ENCODE measurements at regions not wholly inside any gene's neighbourhood (a gene's known extent, or its start where the extent isn't known, plus 50 kb on each side); places are given as distances from the start of the nearest gene placed in this dataset.
"Not testable (repeated sequence)": the region's sequence is repeated elsewhere in the genome, so short reads cannot be mapped to it uniquely, and the experiment has no call there.

DNA sequence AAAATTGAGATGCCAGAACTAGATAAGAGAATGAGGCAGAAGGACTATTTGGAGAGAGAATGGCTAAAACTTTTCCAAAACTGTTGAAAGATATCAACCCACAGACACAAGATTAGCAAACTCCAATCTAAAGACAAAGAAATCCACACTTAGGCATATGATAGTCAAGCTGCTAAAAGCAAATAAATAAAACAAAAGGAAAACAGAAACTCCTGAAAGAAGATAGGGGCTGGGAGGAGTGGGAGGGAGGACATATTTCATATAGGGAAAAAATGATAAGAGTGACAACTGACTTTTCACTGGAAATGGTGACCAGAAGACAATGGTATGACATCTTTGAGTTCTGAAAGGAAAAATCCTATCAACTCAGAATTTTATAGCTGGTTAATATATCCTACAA, 105.4 kb upstream of the ADO start:
- no peak for DNase-seq (ENCODE audit: low spot score)

DNA sequence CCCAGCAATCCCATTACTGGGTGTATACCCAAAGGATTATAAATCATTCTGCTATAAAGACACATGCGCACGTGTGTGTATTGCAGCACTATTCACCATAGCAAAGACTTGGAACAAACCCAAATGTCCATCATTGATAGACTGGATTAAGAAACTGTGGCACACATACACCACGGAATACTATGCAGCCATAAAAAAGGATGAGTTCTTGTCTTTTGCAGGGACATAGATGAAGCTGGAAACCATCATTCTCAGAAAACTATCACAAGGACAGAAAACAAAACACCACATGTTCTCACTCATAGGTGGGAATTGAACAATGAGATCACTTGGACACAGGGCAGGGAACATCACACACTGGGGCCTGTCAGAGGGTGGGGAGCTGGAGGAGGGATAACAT, 100.4 kb upstream of the ADO start:
- DNase-seq (ENCODE audit: low spot score) = not testable (repeated sequence)

DNA sequence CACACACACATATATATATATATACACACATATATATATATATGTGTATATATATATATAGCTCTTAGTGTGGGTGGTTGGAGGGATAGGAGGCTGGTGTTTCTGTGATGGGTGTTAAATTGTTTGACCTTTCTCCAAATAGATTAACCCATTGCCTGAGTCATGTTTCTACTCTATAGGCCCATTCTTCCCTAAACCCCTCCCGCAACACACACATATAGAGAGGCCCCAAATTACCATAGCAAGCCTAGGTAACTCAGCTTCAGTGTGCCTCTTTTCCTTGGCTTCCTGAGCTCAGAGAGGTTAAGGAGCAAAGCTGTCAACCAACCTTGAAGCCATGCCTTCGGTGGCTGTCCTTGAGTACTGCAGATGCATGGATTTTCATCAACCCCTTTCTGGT, 98.7 kb upstream of the ADO start:
- no peak for DNase-seq (ENCODE audit: low spot score)

DNA sequence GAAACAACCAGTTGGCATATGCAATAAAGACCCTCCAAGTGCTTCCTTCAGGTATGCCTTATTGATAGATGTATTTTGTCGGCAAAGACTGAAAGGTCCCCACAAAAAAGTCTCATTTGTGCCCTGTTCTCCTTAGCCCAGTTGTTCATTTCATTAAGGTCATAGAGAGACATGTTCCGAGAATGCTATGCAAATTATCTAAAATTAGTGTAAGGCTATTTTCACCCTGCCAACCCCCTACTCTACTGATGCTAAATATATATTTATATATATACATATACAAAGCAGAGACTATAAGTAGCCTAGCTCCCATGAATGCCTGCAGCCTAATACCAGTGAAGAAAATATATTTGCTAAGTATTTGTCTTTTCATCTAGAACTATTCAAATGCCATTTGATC, 96.7 kb upstream of the ADO start:
- no peak for DNase-seq (ENCODE audit: low spot score)

DNA sequence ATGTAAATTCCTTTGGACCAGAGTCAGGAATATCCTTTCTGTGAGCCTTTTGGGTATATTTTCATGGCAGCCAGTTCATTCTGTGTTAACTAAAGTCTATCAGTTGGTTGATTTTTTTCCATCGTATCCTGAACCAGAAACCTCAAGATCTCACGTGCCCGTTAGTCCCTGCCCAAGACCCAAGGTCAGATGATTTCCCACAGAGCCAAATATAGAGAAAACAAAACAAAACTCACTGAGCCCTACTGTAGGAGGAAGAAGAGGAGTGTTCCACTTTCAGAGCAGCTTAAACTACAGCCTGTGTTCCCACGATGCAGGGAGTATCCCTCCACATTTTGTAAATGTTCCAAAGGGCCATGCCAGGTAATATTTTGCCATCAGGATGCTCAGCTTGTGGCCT, 96.0 kb upstream of the ADO start:
- DNase-seq (ENCODE audit: low spot score) = peak; percentile 9

DNA sequence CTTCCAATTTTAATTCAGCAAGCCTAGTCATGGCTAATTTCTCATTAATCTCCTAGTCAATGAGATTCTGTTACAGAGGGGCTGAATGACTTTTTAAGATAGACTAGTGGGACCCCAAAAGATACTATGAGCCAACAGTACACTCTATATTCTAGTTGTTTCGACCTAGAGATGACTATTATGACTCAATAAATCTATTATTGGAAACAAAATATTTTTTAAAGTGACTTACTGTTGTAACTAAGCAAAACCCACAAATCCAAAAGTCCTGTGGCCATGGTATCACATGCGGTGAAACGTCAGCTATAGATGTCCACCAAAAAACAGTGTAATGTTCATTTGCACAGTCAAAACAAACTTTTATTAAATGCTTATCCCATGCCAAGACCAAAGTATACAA, 95.3 kb upstream of the ADO start:
- no peak for DNase-seq (ENCODE audit: low spot score)

DNA sequence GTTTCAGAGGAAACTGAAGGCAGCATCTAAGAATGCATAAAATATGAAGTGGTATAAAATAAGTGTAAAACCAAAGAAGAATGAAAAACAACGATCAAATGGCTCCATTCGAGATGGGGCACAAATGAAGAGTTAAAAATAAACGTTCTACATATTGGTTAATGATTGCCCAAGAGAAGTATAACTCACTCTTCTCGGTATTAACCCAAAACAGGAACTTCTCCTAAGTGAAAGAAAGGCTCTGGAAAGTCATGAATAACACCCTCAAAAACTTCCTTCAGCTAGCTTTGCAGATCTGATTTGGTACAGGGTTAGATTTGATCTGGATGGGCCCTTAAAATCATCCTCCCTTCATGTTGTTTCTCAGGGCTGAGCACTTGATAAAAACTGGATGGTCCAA, 94.3 kb upstream of the ADO start:
- DNase-seq (ENCODE audit: low spot score) = no peak

DNA sequence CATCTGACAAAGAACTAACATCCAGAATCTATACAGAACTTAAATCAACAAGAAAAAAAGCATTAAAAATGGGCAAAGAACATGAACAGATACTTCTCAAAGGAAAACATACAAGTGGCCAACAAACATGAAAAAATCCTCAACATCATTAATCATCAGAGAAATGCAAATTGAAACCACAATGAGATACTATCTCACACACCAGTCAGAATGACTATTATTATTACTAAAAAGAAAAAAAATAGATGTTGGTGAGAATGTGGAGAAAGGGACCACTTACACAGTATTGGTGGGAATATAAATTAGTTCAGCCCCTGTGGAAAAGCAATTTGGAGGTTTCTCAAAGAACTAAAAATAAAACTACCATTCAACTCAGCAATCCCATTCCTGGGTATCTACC, 89.1 kb upstream of the ADO start:
- DNase-seq (ENCODE audit: low spot score) = no peak

DNA sequence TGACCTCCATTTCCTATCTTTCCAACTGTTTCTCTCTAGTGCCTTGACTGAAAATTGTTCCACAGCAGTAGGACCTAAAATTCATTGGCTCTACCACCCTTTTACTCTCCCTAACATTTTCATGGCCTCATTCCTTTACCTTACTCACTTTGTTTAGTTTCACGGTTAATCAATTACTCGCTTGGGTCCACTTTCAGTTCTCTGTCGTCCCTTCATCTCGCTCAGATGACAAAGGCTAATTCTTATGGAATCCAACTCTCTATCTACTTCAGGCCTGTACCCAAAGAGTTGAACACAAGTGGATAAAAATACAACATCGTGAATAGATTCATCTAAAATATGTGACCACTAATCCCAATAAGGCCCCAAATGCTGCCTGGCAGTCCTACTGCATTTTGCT, 85.9 kb upstream of the ADO start:
- no peak for DNase-seq (ENCODE audit: low spot score)

DNA sequence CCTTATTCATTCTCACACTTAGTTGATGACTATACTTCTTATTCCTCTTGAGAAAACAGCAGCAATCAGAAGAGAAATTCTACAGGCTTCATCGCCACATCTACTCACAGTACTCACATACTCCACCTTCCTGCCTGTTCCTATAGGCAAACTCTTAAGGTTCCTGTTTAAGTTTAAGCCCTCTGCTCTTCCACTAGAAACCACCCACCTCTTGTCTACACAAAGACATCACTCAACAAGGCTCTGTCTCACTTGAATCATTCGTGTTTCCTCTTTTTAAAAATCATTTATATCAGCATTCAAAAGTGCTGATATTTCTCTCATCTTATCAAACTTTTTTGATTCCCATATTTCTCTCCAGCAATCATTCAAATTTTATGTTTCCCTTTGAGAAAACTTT, 85.5 kb upstream of the ADO start:
- DNase-seq (ENCODE audit: low spot score) = no peak

DNA sequence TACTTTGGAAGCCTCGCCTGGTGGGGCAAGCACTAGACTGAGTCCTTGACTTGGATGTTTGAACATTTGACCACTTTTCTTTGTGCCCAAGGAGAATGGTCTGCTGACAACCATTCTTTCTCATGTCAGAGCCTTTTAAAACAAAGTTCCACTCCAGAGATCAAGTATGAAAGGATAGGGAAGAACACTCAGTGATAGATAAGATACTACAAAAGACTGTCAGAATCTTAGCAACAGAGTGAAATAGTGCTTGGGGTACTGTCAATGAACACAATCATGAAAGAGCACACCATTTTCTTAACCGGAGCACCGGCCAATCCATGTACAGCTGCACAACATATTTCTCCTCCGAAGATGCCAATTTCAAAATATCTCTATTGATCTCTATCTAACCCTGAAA, 82.8 kb upstream of the ADO start:
- no peak for DNase-seq (ENCODE audit: low spot score)

DNA sequence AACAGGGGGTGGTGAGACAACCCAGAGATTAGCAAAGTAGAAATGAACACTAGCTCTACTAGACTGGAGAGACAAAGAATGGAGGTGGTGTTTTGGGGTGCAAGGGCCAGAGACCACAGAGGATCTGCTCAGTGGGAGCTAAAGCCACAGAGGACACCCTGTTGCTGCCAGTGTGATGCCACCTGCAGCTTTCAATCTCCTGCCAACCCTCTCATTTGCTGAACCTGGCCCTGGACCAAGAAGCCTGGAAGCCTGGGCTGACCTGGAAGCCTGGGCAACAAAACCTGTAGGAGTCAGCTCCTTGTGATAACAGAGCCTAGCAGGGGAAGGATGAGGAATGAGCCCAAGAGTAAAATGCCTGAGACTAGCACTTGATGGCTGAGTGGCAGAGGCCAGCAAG, 81.1 kb upstream of the ADO start:
- DNase-seq (ENCODE audit: low spot score) = no peak

DNA sequence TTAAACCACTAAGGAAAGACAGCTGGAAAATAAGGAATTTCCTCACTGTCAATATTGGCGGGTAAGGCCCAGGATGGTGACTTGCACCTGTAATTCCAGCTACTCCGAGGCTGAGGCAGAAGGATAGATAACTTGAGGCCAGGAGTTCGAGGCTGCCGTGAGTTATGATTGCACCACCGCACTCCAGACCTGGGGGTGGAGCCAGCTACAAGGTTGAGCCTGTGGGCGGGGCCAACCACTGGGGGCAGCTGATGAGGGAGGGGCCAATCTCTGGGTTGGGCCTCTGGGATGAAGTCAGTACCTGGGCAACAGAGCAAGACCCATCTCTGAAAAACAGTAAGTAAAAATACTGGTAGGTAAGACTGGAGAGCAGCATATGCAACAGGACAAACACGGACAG, 80.1 kb upstream of the ADO start:
- no peak for DNase-seq (ENCODE audit: low spot score)

DNA sequence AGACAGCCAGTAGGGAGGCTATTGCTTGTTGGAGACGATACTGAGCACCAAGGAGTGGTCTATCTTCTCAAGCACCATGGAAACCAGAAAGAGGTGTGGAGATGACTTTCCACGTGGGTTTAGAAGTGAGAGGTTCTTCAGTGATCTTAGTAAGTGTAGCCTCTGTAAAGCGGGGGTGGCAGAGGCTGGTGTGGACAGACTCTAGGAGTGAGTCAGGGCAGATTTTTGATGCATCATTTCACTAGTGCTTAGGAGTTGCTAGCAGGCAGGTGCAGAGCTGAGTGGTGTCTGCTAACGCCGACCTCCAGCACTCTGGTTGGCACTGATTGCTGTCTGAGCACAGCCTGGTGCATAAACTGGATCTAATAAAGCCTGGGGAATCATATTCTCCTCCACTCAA, 78.4 kb upstream of the ADO start:
- DNase-seq (ENCODE audit: low spot score) = no peak

DNA sequence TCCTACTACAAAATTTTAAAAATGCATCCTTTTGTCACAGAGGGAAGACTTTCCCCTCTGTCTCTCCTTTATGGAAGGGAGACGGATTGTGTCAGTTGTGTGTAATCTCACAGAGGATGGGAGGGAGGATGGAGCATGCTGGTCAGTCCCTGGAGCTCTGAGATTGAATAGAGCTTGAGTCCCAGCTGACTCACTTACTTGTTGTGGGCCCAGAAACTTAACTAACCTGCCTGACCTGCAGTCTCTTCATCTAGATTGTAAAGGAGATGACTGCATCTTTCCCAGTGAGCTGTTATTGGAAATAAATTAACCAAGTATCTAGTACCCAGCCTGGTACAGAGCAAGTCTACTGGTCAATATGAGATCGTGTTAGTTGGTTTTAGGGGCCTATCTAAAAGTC, 77.9 kb upstream of the ADO start:
- no peak for DNase-seq (ENCODE audit: low spot score)

DNA sequence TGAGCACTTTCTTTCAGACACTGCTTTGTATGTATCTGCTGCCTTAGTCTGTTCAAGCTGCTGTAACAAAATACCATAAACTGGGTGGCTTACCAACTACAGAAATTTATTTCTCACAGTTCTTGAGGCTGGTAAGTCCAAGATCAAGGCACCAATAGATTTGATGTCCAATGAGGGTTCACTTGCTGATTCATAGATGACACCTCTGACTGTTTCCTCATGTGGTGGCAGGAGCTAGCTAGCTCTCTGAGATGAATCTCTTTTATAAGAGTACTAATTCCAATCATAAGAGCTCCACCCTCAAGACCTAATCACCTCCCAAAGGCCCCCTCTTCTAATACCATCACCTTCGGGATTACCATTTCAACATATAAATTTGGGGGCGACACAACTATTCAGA, 76.6 kb upstream of the ADO start:
- no peak for DNase-seq (ENCODE audit: low spot score)

DNA sequence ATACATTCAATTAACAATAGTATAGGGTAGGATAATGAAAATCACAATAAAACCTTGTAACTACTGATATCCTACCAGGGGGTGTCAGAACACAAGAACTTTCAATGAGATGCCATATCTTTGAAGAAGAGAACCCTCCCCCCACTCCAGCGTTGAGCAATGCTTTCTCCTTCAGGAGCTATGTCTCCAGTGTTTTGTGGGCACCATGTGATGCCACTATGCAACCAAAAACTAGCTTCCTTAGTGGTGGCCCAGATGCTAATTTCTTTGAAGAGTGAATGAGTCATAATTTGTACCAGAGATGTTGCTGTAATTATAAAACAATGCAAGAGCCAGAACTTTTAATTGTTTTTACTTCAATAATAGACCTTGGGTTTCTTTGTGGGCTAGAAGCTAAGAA, 76.0 kb upstream of the ADO start:
- DNase-seq (ENCODE audit: low spot score) = no peak

DNA sequence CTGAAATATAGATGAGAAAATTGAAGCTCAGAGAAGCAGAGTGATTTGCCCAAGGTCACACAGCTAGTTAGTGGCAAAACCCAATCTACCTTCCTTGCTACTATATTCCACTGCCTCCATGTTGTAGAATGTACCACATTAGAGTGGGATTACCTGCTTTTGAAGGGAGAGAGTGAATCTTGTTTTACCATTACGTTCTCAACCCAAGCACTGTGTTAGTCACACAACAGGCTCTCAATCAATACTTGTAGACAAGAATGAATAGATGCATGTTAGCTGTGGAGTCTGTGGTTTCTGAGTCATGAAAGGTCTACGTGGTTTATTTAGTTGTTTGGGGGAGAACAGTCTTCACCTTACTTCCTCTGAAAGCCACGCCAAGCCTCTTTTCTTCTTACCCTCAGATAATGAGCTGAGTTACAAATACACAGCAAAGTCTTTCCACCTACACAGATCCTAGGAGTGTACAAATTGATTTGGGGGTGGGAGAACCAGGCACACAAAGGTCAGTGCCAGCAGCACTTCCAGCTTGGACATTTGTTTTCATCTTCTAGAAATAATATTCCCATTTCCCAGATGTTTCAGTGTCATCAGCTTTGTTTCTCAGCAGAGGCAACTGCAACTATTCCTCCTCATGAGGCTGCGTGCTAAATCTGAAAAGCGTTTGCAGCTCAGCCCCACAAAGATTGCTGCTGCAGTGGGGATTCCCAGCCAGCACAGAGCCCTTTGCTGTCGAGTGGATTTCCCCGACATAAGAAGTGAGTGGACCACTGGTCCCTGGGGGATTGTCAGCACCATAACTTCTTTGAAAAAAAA, 71.5 kb upstream of the ADO start:
- DNase-seq (ENCODE audit: low spot score) = no peak

DNA sequence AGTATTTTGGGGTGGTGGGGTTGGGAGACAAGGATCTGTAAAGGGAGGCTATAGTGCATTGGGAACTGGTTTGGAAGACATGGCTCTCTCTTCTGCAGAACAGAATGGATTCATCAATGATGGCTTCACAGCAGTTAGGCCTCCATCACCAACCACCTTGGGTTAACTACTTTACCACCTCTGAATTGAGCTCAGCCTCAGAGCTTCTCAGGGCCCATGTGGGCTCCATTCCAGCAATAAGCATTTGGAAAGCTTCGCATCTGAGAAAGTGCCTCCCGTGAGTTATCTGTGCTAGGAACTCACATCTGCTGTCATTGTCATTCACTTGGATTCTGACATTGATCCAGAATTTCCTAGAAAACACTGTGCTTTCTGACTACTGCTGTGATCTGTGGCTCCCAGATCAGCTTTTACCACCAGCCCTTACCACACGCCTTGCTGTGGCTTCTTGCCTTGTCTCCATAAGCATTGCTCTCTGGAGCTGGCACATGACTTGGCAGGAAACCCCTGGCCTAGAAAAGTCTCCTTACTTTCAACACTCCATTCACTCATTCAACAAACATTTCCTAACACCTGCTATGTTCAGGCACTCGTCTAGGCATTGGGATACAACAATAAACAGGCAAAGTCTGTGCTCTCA, 70.7 kb upstream of the ADO start:
- DNase-seq (ENCODE audit: low spot score) = no peak

DNA sequence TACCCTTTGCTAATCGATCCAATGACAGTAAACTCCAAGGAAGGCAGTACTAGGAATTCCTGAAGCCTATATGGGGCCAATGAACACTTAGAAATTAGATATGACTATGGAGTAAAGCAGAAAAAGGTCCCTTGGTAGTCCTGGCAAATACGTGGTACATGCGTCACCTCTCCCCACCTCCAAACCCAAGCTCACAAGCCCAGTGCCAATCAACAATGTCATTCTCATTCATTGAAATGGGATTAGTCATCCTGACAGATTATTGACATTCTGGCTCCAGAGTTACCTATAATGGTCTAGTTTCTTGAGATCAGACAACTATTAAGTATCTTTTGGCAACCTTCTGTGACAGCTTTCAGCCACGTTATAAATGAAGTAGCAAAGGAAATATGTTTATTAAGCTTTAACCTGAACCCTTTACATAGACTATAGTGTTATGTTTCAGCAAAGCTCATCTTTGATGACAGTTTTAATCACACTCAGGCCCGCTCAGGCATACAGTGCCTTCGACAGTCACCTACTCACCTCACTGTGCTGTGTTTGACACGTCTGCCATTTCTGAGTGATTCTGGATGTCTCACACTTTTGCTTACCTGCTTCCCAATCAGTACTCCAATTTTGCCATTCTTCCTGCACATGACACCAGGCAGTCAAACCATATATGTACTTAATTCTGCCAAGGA, 69.6 kb upstream of the ADO start:
- no peak for DNase-seq (ENCODE audit: low spot score)

DNA sequence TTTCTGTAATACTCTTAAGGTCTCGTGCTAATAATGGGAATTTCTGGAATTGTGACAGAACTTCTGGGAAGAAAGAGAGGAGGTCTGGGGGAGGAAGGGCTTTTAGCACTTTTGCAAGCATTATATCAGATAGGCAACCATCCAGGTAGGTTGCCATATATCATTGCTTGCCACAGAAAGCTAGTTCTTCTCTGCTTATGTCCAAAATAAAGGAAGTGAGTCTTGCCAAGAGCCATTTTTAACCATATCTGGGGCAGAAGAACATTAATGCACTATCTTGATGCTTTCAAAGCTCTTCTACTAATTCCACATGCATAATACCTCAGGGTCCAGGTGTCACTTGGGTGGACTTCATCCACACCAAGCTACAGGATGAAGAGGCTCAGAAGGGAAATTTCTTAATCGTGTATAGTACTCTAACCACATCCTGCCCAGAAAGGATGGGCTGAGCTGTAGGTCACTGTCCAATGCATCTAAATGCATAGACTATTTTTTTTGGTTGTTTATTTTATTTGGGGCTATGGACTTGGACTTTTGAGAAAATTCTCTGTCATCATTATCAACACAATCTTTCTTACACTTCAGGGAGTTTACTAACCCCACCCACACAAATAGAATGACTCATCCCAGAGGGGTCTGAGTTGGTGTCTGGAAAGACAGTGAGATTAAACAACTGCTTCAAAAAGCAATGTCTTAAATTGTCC, 68.9 kb upstream of the ADO start:
- no peak for DNase-seq (ENCODE audit: low spot score)

DNA sequence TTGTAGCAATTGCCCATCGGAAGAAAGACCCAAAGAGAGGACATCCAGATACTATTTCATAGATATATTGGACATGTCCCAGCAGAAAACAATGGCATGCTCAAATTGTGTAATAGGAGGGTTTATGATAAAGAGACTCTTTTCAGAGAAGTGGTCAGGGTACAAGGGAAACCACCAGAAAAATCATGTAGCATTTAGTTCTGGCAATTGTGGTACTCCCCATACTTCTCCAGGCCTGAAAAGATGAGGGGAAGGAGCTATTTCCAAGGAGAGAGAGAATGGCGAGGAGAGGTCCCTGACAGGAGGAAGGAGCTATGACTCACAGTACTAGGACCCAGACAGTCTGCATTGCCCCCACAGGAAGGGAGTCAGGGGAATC, 68.4 kb upstream of the ADO start:
- DNase-seq (ENCODE audit: low spot score) = no peak

DNA sequence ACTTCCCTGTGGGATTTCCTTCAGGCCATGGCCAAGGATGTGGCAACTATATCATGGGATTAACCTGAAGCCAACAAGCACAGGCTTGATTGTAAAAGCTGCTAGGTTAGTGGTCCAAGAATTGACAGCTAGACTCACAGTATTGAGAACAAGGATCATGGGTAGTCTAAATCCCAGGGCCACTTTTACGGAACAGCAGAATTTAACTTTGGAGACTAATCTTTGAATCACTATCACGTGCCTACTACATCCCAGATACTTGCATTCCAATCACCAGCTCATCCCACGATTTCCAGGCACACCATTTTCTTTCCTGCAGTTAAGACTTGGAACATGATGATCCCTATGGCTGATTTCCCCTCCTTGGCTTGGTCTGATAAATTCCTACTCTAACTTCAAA, 65.6 kb upstream of the ADO start:
- DNase-seq (ENCODE audit: low spot score) = no peak

All from umbilical cord (tissue), 1 donor.